Activated naive CD4-positive, alpha-beta T cell (primary cell): ENCODE measurements at regions not wholly inside any gene's neighbourhood (a gene's known extent, or its start where the extent isn't known, plus 50 kb on each side); places are given as distances from the start of the nearest gene placed in this dataset.
"Not testable (repeated sequence)": the region's sequence is repeated elsewhere in the genome, so short reads cannot be mapped to it uniquely, and the experiment has no call there.

Experiments used
- DNase-seq, 4 experiments: peaks; one replicate each; lab custom pipeline; 2025; lab: John Stamatoyannopoulos, UW

DNA sequence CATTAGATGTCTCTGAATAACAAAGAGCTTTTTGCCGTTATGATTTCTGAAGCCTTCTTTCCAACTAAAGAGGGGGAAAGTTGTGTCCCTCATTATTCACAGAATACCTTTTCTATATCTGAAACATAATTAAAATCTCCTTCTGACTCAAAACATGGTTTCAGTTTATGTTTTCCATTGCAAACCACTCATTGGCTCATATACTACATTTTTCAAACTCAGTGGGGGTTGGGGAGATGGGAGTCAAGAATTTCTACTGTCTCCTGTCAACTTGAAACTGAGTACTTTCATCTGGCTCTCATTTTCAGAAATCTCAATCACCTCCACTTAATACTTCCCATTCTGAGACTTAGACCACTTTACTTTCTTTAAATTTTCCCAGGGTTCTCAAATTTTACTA is 1839.5 kb upstream of the PCDH10 start:
- no peak for DNase-seq

DNA sequence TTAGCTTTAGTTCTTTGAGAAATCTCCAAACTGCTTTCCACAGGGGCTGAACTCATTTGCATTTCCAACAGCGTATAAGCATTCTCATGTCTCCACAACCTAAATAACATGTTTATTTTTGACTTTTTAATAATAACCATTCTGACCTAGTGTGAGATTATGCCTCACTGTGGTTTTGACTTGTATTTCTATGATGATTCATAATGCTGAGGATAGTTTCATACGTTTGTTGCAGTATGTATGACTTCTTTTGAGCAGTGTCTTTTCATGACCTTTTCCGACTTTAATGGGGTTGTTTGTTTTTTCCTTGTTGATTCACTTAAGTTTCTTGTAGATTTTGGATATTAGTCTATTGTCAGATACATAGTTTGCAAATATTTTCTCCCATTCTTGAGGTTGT is 1833.0 kb upstream of the PCDH10 start:
- no peak for DNase-seq

DNA sequence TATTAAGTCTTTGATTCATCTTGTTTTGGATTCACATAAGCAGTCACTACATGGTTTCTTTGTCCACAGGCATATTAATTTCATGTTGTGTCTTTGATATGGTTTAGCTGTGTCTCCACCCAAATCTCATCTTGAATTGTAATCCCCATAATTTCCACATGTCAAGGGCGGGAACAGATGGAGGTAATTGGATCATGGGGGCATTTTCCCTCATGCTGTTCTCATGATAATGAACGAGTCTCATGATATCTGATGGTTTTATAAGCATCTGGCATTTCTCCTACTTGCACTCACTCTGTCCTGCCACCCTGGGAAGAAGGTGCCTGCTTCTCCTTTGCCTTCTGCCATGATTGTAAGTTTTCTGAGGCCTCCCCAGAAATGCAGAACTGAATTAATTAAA is 1811.2 kb upstream of the PCDH10 start:
- no peak for DNase-seq

DNA sequence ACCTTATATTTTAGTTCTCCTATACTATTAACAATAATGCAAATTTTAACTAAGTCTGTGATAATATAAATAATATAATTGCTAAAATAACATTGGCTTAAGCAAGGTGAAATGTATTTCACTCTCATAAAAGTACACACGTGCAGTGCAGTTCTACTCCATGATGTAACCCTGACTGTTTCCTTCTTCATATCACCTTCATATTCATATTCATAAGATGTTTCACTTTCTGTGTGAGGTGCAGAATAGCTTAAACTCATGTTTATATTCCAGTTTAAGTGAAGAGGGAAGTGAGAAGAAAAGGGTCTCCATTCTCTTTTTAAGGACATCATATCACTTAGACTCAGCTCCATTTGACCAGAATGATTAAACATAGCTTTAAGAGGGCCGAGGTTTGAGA is 1810.0 kb upstream of the PCDH10 start:
- DNase-seq = no peak

DNA sequence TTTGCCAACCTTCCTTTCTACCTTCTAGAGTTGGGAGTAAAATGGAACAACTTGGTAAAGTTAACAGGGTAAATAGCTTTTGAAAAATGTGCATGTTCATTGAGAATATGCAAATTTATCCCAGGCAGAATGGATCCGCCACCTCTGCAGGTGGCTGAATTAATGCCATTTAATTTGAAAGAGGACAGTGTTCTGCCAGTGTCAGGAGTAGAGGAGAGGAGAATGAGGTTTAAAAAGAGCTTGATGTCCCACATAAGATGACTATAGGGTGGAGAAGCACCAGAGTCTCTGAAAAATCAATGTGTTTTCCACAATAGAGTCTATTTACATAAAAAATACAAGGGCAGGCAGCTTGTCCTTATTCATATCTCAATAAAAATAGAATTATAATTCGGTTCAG is 1804.3 kb upstream of the PCDH10 start:
- DNase-seq = no peak

DNA sequence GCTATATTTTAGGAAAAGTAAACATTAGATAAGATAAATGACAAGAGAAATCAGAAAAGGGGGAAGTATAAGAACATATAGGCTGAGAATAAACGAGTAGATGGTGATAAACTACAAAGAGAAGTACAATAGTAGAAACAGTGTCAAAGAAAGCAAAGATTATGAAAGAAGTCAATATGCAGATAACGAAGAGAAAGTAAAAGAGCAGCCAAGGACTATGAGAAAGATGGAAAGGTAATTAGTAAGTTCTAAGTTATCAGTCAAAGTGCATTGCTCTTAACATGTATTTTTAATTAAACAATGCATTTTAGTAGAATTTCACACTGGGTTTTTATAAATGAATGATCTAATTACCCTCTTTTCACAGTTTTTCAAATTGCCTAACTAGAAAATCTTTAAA is 1801.3 kb upstream of the PCDH10 start:
- no peak for DNase-seq

DNA sequence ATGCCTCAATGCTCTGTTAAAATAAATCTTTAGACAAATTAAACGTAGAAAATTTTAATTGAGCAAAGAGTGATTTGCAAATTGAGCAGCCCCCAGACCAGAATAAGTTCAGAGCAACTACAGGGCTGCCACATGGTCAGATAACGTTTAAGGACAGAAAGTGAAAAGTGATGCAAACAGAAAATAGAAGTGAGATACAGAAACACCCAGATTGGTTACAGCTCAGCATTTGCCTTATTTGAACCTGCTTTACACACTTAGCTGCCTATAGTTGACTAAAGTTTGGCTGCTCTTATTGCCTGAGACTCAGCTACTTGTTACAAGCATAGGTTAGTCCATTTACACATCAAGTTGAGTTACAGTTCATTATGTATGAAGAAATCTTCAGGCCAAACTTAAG is 1800.8 kb upstream of the PCDH10 start:
- no peak for DNase-seq

DNA sequence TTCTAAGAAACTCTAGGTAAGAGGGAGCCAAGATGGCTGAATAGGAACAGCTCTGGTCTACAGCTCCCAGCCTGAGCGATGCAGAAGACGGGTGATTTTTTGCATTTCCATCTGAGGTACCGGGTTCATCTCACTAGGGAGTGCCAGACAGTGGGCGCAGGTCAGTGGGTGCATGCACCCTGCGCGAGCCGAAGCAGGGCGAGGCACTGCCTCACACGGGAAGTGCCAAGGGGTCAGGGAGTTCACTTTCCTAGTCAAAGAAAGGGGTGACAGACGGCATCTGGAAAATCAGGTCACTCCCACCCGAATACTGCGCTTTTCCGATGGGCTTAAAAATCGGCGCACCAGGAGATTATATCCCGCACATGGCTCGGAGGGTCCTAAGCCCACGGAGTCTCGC is 1796.7 kb upstream of the PCDH10 start:
- DNase-seq = not testable (repeated sequence)

DNA sequence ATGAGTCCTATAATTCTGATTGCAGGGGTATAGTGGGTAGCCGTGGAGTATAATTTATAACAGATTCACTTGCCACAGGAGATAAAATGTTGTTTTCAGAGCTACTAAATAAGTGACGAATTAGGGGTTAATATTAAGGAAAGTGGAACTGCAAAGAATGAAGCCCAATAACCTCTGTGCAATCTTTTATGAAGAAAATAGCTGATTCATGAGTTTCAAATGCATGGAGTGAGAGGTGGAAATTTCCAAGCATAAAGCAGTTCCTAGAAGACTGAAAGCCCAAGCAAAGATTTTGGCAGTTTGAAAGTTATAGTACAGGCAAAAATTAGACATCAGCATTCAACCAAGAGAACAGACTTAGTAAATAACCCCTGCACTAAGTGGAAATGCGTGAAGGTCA is 1782.4 kb upstream of the PCDH10 start:
- no peak for DNase-seq

DNA sequence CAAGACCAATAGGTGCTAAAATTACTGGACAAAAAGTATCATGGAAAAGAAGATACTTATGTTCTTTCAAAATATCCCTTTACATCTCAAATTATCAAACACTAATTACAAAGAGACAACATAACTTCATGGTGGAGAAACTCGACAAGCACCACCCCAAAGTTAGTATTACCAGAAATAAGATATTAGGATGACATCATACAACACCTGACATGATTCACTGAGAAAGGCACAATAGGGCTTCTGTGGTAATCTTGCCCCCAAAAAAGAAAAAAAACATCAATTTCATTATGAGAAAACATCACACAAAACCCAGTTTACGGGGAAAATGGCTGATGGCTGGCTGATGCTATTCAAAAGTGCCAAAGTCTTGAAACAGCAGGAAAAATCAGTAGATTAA is 1781.7 kb upstream of the PCDH10 start:
- no peak for DNase-seq

DNA sequence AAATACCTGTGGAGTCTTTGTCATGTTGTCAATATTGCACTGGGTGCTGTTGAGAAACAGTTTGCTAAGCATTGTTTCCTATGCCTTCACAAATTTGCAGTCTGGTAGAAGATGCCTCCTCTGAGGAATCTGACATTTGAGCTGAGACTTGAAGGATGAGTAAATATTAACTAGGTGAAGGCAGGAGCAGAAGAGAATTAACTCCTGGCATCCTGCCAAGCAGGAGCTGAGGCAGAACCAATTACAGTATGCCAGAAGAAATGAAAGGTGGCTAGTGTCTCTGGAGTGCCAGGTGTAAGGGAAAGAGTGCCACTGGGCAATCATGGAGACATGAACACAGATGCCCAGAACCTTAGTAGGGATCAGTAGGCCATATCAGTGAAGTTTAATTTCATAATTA is 1778.2 kb upstream of the PCDH10 start:
- DNase-seq = no peak

DNA sequence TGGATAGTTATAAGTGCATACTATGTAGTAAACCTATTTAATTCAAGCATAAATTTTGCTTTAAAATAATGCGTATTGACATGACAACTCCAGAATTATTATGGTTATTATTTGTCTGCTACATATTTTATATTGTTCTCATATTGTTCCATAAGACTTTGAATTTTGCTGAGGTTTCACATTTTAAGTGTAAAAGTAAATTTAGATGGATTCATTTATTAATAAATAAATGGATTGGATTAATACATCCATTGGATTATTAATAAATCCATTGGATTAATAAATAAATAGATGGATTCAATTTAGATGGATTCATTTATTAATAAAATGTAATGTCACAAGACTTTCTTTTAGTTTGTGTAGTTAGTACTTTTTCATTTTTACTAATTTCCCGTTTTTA is 1768.0 kb upstream of the PCDH10 start:
- no peak for DNase-seq

DNA sequence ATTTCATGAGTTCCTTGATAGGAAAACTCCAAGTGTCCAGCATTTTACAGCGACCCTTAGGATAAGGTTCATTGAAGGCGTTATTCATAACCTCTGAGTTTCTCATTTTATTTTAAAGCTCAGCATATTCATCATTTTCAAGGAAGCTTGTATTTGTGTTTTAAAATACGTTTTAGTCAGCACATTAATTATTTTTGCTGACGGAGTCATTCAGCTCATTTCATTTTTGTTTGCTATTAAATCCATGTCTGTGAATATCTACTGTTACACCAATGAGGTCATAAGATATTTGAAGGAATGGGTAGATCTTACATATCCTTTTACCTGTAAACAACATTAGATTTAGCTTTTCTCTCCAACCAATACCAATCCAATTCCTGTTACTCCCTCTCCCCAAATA is 1766.3 kb upstream of the PCDH10 start:
- no peak for DNase-seq

DNA sequence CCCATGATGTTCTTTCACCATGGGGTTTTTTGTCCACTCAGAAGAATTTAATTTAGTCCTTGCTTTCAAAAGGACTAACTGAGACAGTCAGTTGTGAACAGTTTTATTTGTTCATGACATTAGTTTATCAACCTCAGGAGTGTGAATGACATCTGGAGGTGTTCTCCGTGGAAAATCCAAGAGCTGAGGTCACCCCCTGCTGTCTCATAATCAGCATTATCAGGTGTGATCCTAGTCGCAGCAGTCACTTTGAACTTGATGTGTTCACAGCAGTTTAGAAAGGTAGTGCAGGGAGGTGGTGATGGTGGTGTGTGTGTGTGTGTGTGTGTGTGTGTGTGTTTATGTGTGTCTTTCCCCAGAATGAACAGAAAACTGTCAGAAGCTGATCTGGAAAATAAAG is 1760.8 kb upstream of the PCDH10 start:
- no peak for DNase-seq

DNA sequence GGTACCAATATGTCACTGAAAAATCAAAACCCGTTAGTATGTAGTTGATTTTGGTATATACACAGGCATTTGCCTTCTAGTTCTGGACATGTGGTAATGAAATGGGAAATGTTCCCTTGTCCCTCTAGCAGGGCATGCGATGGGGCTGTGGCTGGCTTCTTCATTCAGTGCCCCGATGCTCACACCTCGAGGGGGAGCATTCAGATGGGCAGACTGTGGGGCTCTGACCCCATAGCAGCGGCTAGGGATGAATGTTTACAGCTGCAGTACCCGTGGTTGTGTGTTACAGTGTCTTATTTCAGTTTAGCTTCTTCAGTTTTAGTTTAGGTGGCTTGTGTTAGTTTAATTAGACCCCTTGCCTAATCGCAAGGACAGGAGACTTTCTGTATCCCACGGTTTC is 1741.0 kb upstream of the PCDH10 start:
- no peak for DNase-seq

DNA sequence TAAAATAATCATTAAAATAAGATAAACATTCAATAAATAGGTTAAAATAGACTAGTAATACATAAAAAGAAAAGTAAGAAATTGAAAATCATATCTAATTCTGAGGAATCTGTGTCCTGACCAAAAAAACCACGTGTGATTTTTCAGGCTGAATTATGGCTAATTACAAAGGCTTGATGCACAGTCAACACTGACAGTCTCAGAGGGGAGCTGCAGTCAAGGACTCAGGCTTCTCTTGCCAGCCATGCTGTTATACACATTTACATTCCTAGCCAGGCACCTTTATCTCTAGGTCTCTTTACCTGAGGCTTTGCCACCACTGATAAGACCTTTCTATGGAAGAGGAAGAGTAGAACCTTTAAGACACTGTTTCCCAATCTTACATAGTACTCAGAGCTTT is 1737.7 kb upstream of the PCDH10 start:
- no peak for DNase-seq

DNA sequence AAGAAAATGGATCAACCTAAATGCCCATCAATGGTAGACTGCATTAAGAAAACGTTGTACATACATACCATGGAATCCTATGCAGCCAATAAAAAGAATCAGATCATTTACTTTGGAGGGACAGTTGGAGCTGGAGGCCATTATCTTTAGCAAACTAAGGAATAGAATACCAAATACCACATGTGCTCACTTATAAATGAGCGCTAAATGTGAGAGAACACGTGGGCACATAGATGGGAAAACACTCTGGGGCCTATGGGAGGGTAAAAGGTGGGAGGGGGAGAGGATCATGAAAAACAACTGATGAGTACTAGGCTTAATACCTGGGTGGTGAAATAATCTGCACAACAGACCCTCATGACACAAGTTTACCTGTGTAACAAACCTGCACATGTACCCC is 1729.9 kb upstream of the PCDH10 start:
- no peak for DNase-seq

DNA sequence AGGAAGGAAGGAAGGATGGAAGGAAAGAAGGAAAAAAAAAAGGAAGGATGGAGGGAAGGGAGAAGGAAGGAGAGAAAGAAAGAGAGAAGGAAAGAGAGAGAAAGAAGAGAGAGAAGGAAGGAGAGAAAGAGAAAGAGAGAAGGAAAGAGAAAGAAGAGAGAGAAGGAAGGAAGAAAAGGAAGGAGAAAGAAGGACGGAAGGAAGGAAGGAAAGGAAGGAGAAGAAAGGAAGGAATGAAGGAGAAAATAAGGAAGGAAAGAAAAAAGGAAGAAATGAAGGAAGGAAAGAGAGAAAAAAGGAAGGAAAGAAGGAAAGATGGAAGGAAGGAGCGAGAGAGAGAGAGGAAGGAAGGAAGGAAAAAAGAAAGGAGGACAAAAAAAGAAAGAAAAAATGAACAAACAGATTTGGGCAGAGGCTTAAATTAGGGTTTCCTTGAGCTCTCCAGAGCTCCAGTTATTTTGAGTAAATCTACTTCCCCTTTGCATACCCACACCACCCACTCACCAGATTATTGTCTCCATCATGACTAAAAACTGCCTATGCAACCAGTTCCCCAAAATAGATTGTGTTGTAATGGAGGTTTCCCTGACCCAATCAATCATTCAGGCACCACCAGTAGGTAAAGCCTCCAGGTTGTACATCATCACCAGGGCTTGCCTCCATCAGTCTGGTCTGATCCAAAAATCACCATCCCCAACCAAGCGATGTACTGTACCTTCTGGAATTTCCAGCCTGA is 1722.9 kb upstream of the PCDH10 start:
- no peak for DNase-seq

DNA sequence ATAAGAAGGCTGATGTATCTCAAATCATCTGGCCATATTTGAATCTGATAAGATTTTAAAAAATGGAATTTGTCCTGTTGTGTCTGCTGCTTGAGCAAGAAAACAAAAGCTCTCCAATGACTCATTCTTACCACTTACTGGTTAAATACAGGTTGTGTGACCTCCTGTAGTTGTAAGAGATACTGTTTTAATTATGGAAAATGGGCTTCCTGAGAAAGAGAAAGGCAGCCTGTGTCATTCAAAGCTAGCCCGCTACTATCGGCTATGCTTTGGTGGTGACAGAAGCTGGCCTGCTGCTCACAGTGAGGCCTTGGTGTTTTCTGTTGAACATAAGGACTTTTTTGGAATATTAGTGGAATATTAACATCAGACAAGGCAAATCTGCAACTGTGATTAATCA is 1722.1 kb upstream of the PCDH10 start:
- DNase-seq = no peak

DNA sequence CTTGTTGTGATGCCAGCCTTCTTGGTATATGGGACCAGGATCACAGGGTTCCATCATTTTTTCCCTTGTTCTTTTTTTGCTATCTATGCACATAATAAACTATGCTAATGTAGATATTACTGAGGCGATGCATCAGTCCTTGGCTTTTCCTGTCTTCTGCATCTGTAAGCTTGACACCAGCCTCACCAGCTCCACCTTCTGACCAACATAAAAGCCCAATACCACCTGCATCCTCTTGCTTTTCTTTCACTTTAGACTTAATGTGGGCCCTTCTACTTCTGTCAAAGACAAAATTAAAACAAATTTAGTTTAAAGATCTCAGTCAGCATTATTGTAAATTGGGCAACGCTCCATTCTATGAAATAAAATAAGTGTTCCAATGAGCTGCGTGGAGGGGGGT is 1718.8 kb upstream of the PCDH10 start:
- no peak for DNase-seq

DNA sequence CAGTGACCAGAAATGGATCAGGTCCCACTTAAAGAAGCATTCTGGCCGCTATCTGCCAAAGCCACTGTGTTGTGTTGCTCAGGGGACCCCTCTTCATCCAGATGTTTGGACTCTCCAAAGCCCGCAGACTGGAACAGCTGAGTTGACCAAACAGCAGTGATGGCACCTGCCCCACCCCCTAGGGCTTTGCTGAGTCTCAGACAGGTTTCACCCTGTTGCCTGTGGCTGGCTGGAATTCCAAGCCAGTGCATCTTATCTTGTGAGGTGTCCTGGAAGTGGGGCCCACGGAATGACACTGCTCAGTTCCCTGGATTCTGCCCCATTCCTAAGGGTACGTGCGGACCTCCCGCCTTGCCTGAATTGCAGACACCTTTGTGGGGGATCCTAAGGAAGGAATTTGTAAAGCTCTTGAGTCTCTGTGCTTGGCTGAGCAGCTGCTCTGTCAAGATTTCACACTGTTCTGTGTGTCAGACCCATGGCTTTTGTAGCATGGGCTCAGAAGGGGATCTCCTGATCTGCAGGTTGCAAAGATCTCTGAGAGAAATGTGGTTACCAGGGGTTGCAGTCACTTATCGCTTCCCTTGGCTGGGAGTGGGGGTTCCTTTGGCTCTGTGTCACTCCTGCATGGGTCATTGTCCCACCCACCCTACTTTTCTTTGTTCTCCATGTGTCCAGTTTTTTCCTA is 1707.9 kb upstream of the PCDH10 start:
- no peak for DNase-seq

DNA sequence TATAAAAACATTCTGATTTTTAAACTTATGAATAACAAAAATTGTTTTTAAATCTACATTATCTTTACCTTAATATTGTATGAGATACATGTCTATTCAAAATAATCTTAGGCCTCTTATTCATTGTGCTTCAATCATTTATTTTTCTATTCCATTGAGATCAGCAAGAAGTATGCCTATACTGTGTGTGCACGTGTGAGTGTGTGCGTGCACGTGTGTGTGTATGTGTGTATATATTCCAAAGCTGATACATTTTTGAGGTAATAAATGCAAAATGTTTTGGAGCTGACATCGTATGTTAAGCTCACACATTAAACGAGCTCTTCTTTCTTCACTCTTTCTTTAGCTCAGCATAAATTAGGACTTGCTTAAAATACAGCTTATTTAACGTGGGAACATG is 1701.2 kb upstream of the PCDH10 start:
- DNase-seq = no peak

DNA sequence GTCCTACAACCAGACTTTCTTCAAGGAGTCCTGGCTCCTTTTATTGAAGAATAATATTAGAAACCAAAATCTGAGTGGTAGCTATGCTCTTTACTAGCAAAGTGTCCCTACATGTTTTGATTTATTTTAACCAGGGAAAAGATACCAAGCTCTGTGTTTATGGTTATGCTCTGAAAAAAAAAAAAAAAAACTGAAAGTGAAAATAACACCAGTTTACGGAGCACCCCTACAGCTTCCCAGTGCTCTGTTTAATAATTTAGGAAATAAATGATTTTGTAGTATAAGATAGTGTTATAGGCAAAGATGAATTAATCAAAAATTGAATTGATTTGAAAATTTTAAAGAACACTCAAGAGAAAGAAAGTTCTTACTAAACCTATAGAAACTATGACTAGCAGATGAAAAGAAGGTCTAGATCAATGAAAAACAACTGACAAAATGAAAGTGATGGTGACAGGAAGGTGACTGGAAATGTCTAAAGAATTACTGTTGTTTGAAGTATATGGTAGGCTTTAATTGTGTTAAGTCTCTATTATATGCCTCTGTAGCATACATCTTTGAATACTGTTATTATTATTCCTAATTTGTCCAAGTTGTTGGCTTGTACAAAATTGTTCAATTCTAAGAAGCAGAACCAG is 1698.4 kb upstream of the PCDH10 start:
- no peak for DNase-seq
